ENCODE measurements at regions not wholly inside any gene's neighbourhood (a gene's known extent, or its start where the extent isn't known, plus 50 kb on each side); places are given as distances from the start of the nearest gene placed in this dataset.

DNA sequence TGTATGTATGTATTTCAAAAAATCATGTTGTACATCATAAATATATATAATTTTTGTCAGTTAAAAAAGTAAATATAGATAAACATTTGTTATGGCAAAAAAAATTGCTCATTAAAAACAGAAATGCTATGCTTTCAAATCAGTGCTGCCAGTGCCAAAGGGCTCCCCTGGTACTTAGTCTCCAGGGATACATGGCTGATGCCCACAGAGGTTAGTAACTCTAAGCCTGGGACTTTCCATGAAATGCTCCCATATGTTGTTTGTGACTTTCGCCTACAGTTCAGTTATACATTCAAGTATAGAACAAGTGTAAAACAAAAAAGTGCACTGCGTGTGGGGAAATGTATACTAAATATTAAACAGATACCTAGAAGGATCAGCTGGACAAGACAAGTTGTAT, 104.0 kb downstream of the TENT5A start:
- ATAC-seq (no peak), DNase-seq (ENCODE audit: low spot score) (no peak)
- TF ChIP-seq, protein P1, sequence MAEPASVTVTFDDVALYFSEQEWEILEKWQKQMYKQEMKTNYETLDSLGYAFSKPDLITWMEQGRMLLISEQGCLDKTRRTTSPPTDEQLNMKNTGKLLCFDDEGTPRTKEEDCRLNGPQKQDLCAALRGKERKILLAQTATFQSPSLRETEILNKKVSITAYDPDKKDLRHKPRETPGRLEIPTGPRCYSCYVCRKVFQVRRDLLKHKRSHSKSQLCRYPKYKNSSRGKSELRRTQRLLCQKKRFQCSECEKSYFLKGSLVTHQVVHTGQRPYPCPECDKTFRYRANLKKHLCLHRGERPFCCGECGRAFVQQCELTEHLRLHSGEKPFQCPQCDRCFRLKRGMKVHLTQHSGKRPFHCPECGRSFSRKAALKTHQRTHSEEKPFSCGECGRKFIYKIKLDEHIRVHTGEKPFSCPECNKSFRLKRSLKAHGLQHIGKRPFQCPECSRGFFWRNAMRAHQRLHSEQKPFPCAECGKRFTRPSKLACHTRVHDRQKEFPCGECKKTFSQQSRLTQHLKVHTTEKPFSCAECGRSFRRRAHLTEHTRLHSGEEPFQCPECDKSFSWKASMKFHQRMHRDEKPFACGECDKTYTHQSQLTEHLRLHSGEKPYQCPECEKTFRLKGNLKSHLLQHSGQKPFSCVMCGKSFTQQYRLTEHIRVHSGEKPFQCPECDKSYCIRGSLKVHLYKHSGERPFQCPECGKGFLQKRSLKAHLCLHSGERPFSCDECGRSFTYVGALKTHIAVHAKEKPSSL (CRISPR knock-in tag; conservative IDR thresholded peaks at IDR 0.05) = no peak
- TF ChIP-seq TEAD4 (CRISPR knock-in tag; IDR thresholded peaks at IDR 0.05) = no peak
- TF ChIP-seq, protein P2, sequence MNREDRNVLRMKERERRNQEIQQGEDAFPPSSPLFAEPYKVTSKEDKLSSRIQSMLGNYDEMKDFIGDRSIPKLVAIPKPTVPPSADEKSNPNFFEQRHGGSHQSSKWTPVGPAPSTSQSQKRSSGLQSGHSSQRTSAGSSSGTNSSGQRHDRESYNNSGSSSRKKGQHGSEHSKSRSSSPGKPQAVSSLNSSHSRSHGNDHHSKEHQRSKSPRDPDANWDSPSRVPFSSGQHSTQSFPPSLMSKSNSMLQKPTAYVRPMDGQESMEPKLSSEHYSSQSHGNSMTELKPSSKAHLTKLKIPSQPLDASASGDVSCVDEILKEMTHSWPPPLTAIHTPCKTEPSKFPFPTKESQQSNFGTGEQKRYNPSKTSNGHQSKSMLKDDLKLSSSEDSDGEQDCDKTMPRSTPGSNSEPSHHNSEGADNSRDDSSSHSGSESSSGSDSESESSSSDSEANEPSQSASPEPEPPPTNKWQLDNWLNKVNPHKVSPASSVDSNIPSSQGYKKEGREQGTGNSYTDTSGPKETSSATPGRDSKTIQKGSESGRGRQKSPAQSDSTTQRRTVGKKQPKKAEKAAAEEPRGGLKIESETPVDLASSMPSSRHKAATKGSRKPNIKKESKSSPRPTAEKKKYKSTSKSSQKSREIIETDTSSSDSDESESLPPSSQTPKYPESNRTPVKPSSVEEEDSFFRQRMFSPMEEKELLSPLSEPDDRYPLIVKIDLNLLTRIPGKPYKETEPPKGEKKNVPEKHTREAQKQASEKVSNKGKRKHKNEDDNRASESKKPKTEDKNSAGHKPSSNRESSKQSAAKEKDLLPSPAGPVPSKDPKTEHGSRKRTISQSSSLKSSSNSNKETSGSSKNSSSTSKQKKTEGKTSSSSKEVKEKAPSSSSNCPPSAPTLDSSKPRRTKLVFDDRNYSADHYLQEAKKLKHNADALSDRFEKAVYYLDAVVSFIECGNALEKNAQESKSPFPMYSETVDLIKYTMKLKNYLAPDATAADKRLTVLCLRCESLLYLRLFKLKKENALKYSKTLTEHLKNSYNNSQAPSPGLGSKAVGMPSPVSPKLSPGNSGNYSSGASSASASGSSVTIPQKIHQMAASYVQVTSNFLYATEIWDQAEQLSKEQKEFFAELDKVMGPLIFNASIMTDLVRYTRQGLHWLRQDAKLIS (CRISPR knock-in tag; IDR thresholded peaks at IDR 0.05; ENCODE audit: borderline replicate concordance) = no peak
- TF ChIP-seq ZNF423 (CRISPR knock-in tag; IDR thresholded peaks at IDR 0.05) = no peak
- TF ChIP-seq, protein P3, sequence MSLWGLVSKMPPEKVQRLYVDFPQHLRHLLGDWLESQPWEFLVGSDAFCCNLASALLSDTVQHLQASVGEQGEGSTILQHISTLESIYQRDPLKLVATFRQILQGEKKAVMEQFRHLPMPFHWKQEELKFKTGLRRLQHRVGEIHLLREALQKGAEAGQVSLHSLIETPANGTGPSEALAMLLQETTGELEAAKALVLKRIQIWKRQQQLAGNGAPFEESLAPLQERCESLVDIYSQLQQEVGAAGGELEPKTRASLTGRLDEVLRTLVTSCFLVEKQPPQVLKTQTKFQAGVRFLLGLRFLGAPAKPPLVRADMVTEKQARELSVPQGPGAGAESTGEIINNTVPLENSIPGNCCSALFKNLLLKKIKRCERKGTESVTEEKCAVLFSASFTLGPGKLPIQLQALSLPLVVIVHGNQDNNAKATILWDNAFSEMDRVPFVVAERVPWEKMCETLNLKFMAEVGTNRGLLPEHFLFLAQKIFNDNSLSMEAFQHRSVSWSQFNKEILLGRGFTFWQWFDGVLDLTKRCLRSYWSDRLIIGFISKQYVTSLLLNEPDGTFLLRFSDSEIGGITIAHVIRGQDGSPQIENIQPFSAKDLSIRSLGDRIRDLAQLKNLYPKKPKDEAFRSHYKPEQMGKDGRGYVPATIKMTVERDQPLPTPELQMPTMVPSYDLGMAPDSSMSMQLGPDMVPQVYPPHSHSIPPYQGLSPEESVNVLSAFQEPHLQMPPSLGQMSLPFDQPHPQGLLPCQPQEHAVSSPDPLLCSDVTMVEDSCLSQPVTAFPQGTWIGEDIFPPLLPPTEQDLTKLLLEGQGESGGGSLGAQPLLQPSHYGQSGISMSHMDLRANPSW (CRISPR knock-in tag; conservative IDR thresholded peaks at IDR 0.05; ENCODE audit: low read depth) = no peak
- TF ChIP-seq ZNF317 (CRISPR knock-in tag; IDR thresholded peaks at IDR 0.05; ENCODE audit: borderline replicate concordance, low read depth) = no peak
- TF ChIP-seq SMAD4 (CRISPR knock-in tag; IDR thresholded peaks at IDR 0.05) = no peak
- TF ChIP-seq, protein P4, sequence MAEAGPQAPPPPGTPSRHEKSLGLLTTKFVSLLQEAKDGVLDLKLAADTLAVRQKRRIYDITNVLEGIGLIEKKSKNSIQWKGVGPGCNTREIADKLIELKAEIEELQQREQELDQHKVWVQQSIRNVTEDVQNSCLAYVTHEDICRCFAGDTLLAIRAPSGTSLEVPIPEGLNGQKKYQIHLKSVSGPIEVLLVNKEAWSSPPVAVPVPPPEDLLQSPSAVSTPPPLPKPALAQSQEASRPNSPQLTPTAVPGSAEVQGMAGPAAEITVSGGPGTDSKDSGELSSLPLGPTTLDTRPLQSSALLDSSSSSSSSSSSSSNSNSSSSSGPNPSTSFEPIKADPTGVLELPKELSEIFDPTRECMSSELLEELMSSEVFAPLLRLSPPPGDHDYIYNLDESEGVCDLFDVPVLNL (CRISPR knock-in tag; IDR thresholded peaks at IDR 0.05; ENCODE audit: borderline replicate concordance, low read depth) = no peak
- TF ChIP-seq OVOL2 (CRISPR knock-in tag; IDR thresholded peaks at IDR 0.05; ENCODE audit: borderline replicate concordance) = no peak
- TF ChIP-seq ZNF396 (CRISPR knock-in tag; IDR thresholded peaks at IDR 0.05; ENCODE audit: borderline replicate concordance) = no peak
- no peak for TF ChIP-seq EMX1 (CRISPR knock-in tag; IDR thresholded peaks at IDR 0.05)
- TF ChIP-seq NR2C2 (CRISPR knock-in tag; IDR thresholded peaks at IDR 0.05) = no peak
- TF ChIP-seq, protein P5, sequence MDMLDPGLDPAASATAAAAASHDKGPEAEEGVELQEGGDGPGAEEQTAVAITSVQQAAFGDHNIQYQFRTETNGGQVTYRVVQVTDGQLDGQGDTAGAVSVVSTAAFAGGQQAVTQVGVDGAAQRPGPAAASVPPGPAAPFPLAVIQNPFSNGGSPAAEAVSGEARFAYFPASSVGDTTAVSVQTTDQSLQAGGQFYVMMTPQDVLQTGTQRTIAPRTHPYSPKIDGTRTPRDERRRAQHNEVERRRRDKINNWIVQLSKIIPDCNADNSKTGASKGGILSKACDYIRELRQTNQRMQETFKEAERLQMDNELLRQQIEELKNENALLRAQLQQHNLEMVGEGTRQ (CRISPR knock-in tag; IDR thresholded peaks at IDR 0.05) = no peak
- Mint-ChIP-seq H3K27ac (no peak overlapping the region), H3K27me3 (ENCODE audit: low read depth) (no peaks in the 10 kb centered on the region), H3K4me3 (no peak overlapping the region), H3K36me3 (no peaks in the 10 kb centered on the region), H3K9me3 (peaks cover 4% of the 10 kb centered on the region; the same call in 1 of the 2 replicates), H3K4me1 (no peaks in the 10 kb centered on the region)
- CTCF ChIA-PET = no interaction called here
- POLR2A ChIA-PET = no interaction called here

DNA sequence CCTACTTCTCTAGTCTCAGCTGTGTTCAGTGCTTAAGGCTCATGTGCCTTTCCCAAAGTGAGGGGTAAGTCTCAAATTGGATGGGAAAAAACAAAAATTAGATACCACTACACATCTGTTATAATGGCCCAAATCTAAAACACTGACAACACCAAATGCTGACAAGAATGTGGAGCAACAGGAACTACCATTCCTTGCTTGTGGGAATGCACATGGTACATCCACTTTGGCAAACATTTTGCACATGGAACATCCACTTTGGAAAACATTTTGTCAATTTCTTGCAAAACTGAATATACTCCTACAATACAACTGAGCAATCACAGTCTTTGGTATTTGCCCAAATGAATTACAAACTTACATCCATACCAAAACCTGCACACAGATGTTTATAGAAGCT, 109.3 kb downstream of the TENT5A start:
- no peak overlapping the region for H3K27ac Mint-ChIP-seq
- ChIA-PET POLR2A (no interaction called here), CTCF (no interaction called here)
- peaks cover 10% of the 10 kb centered on the region for H3K9me3 Mint-ChIP-seq
- ATAC-seq = no peak
- H3K27me3 Mint-ChIP-seq (ENCODE audit: low read depth) = no peaks in the 10 kb centered on the region; the same call in none of the 2 replicates
- no peak for DNase-seq (ENCODE audit: low spot score)
- H3K4me3 Mint-ChIP-seq = no peak overlapping the region
- H3K4me1 Mint-ChIP-seq = no peaks in the 10 kb centered on the region
- H3K36me3 Mint-ChIP-seq = no peaks in the 10 kb centered on the region
- TF ChIP-seq JUN (CRISPR knock-in tag; IDR thresholded peaks at IDR 0.05) (no peak), ZNF317 (CRISPR knock-in tag; IDR thresholded peaks at IDR 0.05; ENCODE audit: borderline replicate concordance, low read depth) (no peak), FOXP1 (CRISPR knock-in tag; IDR thresholded peaks at IDR 0.05; ENCODE audit: borderline replicate concordance) (no peak), CREM (CRISPR knock-in tag; IDR thresholded peaks at IDR 0.05) (no peak), MYBL2 (CRISPR knock-in tag; IDR thresholded peaks at IDR 0.05) (no peak), SP1 (CRISPR knock-in tag; conservative IDR thresholded peaks at IDR 0.05) (no peak)
- TF ChIP-seq, protein P6, sequence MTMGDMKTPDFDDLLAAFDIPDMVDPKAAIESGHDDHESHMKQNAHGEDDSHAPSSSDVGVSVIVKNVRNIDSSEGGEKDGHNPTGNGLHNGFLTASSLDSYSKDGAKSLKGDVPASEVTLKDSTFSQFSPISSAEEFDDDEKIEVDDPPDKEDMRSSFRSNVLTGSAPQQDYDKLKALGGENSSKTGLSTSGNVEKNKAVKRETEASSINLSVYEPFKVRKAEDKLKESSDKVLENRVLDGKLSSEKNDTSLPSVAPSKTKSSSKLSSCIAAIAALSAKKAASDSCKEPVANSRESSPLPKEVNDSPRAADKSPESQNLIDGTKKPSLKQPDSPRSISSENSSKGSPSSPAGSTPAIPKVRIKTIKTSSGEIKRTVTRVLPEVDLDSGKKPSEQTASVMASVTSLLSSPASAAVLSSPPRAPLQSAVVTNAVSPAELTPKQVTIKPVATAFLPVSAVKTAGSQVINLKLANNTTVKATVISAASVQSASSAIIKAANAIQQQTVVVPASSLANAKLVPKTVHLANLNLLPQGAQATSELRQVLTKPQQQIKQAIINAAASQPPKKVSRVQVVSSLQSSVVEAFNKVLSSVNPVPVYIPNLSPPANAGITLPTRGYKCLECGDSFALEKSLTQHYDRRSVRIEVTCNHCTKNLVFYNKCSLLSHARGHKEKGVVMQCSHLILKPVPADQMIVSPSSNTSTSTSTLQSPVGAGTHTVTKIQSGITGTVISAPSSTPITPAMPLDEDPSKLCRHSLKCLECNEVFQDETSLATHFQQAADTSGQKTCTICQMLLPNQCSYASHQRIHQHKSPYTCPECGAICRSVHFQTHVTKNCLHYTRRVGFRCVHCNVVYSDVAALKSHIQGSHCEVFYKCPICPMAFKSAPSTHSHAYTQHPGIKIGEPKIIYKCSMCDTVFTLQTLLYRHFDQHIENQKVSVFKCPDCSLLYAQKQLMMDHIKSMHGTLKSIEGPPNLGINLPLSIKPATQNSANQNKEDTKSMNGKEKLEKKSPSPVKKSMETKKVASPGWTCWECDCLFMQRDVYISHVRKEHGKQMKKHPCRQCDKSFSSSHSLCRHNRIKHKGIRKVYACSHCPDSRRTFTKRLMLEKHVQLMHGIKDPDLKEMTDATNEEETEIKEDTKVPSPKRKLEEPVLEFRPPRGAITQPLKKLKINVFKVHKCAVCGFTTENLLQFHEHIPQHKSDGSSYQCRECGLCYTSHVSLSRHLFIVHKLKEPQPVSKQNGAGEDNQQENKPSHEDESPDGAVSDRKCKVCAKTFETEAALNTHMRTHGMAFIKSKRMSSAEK (CRISPR knock-in tag; IDR thresholded peaks at IDR 0.05; ENCODE audit: borderline replicate concordance) = no peak
- TF ChIP-seq, protein P7, sequence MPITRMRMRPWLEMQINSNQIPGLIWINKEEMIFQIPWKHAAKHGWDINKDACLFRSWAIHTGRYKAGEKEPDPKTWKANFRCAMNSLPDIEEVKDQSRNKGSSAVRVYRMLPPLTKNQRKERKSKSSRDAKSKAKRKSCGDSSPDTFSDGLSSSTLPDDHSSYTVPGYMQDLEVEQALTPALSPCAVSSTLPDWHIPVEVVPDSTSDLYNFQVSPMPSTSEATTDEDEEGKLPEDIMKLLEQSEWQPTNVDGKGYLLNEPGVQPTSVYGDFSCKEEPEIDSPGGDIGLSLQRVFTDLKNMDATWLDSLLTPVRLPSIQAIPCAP (CRISPR knock-in tag; IDR thresholded peaks at IDR 0.05) = no peak

Data from WTC11 (cell line).